Fibroblast of lung (primary cell): ENCODE measurements at regions not wholly inside any gene's neighbourhood (a gene's known extent, or its start where the extent isn't known, plus 50 kb on each side); places are given as distances from the start of the nearest gene placed in this dataset.

Source experiments
- EZH2 ChIP-seq: IDR thresholded peaks from 2 replicates; pipeline ENCODE4 v1.5.1; 2012; ENCODE audit warnings: low read length, control low read depth, mild to moderate bottlenecking; ENCODE audit errors: missing control alignments
- TF ChIP-seq, protein P1 (sequence below), 2 donors: IDR thresholded peaks in 1 of 2; conservative IDR thresholded peaks in 1 of 2; 1 replicate in 1 of 2; 2 replicates in 1 of 2; pipeline ENCODE4 v1.5.1; 2011 to 2012; ENCODE audit warnings: low read length in 2 of 2, control low read depth in 1 of 2, inconsistent platforms in 1 of 2, low read depth in 1 of 2, mild to moderate bottlenecking in 1 of 2

- TF ChIP-seq, protein P1, sequence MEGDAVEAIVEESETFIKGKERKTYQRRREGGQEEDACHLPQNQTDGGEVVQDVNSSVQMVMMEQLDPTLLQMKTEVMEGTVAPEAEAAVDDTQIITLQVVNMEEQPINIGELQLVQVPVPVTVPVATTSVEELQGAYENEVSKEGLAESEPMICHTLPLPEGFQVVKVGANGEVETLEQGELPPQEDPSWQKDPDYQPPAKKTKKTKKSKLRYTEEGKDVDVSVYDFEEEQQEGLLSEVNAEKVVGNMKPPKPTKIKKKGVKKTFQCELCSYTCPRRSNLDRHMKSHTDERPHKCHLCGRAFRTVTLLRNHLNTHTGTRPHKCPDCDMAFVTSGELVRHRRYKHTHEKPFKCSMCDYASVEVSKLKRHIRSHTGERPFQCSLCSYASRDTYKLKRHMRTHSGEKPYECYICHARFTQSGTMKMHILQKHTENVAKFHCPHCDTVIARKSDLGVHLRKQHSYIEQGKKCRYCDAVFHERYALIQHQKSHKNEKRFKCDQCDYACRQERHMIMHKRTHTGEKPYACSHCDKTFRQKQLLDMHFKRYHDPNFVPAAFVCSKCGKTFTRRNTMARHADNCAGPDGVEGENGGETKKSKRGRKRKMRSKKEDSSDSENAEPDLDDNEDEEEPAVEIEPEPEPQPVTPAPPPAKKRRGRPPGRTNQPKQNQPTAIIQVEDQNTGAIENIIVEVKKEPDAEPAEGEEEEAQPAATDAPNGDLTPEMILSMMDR (conservative IDR thresholded peaks at IDR 0.05 in 1 of 2, IDR thresholded peaks at IDR 0.05 in 1 of 2; ENCODE audit: low read depth in 1 of 2, low read length in 2 of 2): no peak
- TF ChIP-seq EZH2: no peak
Measured at GRCh38 chr4:187664011-187664410, 331.6 kb upstream of the ZFP42 start.
